ENCODE measurements at regions not wholly inside any gene's neighbourhood (a gene's known extent, or its start where the extent isn't known, plus 50 kb on each side); places are given as distances from the start of the nearest gene placed in this dataset.

- no peaks in the 10 kb centered on the region for H3K9me3 ChIP-seq (ENCODE audit: control insufficient read depth, low read length)
- no peaks in the 10 kb centered on the region for H3K27me3 ChIP-seq (ENCODE audit: control insufficient read depth, insufficient read depth, low read length)
- H3K4me1 ChIP-seq, result no peaks in the 10 kb centered on the region
- H3K27ac ChIP-seq, result no peak overlapping the region
- no peak overlapping the region for H3K9ac ChIP-seq
- no peaks in the 10 kb centered on the region for H3K79me2 ChIP-seq
- H3K36me3 ChIP-seq (ENCODE audit: control insufficient read depth, insufficient read depth, low read length), result no peaks in the 10 kb centered on the region
- TF ChIP-seq CTCF (IDR thresholded peaks at IDR 0.05), result peak; percentile 43
- H3K4me3 ChIP-seq (ENCODE audit: low read depth, low read length), result no peak overlapping the region
- H3K4me2 ChIP-seq (ENCODE audit: low read length), result no peak overlapping the region
- no peak overlapping the region for H2AFZ ChIP-seq
These were observed 197.6 kb upstream of the RASA1 start for GRCh38 chr5:87069974-87070608.

GRCh38 chr5:87074072-87074471 lies 193.6 kb upstream of the RASA1 start:
- no peaks in the 10 kb centered on the region for H3K9me3 ChIP-seq (ENCODE audit: control insufficient read depth, low read length)
- H3K27me3 ChIP-seq (ENCODE audit: control insufficient read depth, insufficient read depth, low read length), result no peaks in the 10 kb centered on the region
- H2AFZ ChIP-seq, result no peak overlapping the region
- H3K4me1 ChIP-seq, result no peaks in the 10 kb centered on the region
- no peak for TF ChIP-seq CTCF (IDR thresholded peaks at IDR 0.05)
- H3K4me3 ChIP-seq (ENCODE audit: low read depth, low read length), result no peak overlapping the region
- no peak overlapping the region for H3K4me2 ChIP-seq (ENCODE audit: low read length)
- H3K36me3 ChIP-seq (ENCODE audit: control insufficient read depth, insufficient read depth, low read length), result no peaks in the 10 kb centered on the region
- H3K9ac ChIP-seq, result no peak overlapping the region
- H3K27ac ChIP-seq, result no peak overlapping the region
- H3K79me2 ChIP-seq, result no peaks in the 10 kb centered on the region

GRCh38 chr5:87074934-87075541 lies 192.6 kb upstream of the RASA1 start:
- no peaks in the 10 kb centered on the region for H3K4me1 ChIP-seq
- no peaks in the 10 kb centered on the region for H3K36me3 ChIP-seq (ENCODE audit: control insufficient read depth, insufficient read depth, low read length)
- no peak for TF ChIP-seq CTCF (IDR thresholded peaks at IDR 0.05)
- no peaks in the 10 kb centered on the region for H3K79me2 ChIP-seq
- H3K9ac ChIP-seq, result no peak overlapping the region
- H3K9me3 ChIP-seq (ENCODE audit: control insufficient read depth, low read length), result no peaks in the 10 kb centered on the region
- no peaks in the 10 kb centered on the region for H3K27me3 ChIP-seq (ENCODE audit: control insufficient read depth, insufficient read depth, low read length)
- H3K4me3 ChIP-seq (ENCODE audit: low read depth, low read length), result no peak overlapping the region
- H3K4me2 ChIP-seq (ENCODE audit: low read length), result no peak overlapping the region
- no peak overlapping the region for H3K27ac ChIP-seq
- H2AFZ ChIP-seq, result no peak overlapping the region

GRCh38 chr5:87076411-87076810 lies 191.3 kb upstream of the RASA1 start:
- H3K9me3 ChIP-seq (ENCODE audit: control insufficient read depth, low read length), result no peaks in the 10 kb centered on the region
- H3K4me3 ChIP-seq (ENCODE audit: low read depth, low read length), result no peak overlapping the region
- no peak overlapping the region for H3K9ac ChIP-seq
- H3K27ac ChIP-seq, result no peak overlapping the region
- no peaks in the 10 kb centered on the region for H3K27me3 ChIP-seq (ENCODE audit: control insufficient read depth, insufficient read depth, low read length)
- H3K4me2 ChIP-seq (ENCODE audit: low read length), result no peak overlapping the region
- no peaks in the 10 kb centered on the region for H3K36me3 ChIP-seq (ENCODE audit: control insufficient read depth, insufficient read depth, low read length)
- H3K4me1 ChIP-seq, result no peaks in the 10 kb centered on the region
- no peak for TF ChIP-seq CTCF (IDR thresholded peaks at IDR 0.05)
- H2AFZ ChIP-seq, result no peak overlapping the region
- H3K79me2 ChIP-seq, result no peaks in the 10 kb centered on the region

GRCh38 chr5:87076931-87077330 lies 190.8 kb upstream of the RASA1 start:
- Histone ChIP-seq H3K9ac (no peak overlapping the region), H3K79me2 (no peaks in the 10 kb centered on the region), H3K36me3 (ENCODE audit: control insufficient read depth, insufficient read depth, low read length) (no peaks in the 10 kb centered on the region), H2AFZ (no peak overlapping the region), H3K4me3 (ENCODE audit: low read depth, low read length) (no peak overlapping the region), H3K9me3 (ENCODE audit: control insufficient read depth, low read length) (no peaks in the 10 kb centered on the region), H3K4me1 (no peaks in the 10 kb centered on the region), H3K4me2 (ENCODE audit: low read length) (no peak overlapping the region), H3K27ac (no peak overlapping the region), H3K27me3 (ENCODE audit: control insufficient read depth, insufficient read depth, low read length) (no peaks in the 10 kb centered on the region)
- no peak for TF ChIP-seq CTCF (IDR thresholded peaks at IDR 0.05)

All from parathyroid adenoma (tissue), 2 donors.